ENCODE measurements at regions not wholly inside any gene's neighbourhood (a gene's known extent, or its start where the extent isn't known, plus 50 kb on each side); places are given as distances from the start of the nearest gene placed in this dataset.

DNA sequence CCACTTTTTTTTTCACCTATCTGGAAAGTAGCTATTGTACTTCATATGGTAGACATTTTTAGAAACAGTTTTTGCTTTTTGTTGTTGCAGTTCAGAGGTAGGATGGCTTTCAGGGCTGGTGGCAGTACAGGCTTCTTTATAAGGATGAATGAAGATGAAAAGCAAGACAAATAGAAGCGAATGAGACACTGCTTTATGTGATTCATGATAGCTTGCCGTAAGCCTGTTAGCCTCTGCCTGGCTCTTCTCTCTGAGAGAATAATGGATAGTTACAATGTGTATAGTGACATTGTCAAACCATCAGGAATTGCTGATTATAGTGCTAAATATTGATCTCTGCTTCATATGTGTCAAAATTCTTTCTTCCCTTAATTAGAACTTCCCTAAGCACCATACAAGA, 173.7 kb downstream of the NR4A2 start:
- ChIA-PET CTCF (ENCODE audit: unreplicated experiment) (no interaction called here), POLR2A (no interaction called here)
- Histone ChIP-seq H3K79me2 (ENCODE audit: insufficient read depth, low read depth, low read length) (no peaks in the 10 kb centered on the region), H3K4me2 (ENCODE audit: low read length) (no peak overlapping the region), H3K36me3 (ENCODE audit: insufficient read depth, low read length) (no peaks in the 10 kb centered on the region), H4K20me1 (ENCODE audit: insufficient read depth, low read length) (no peaks in the 10 kb centered on the region), H3K9me3 (ENCODE audit: low read length) (no peaks in the 10 kb centered on the region), H3K4me3 (ENCODE audit: low read depth, low read length, poor library complexity, severe bottlenecking) (no peak overlapping the region), H2AFZ (ENCODE audit: low read length) (no peak overlapping the region), H3K9me2 (ENCODE audit: insufficient read depth, low read length) (no peaks in the 10 kb centered on the region), H3K4me1 (ENCODE audit: insufficient read depth, low read length, poor library complexity, severe bottlenecking) (no peaks in the 10 kb centered on the region), H3K27ac (ENCODE audit: low read depth, low read length, poor library complexity, severe bottlenecking) (no peak overlapping the region)
- no peak for DNase-seq (ENCODE audit: low spot score)
- BruUV-seq (replicated peaks): no TSS peak
- intact Hi-C loops (cut with micrococcal nuclease; ENCODE audit: unreplicated experiment): no loop called here
- TF ChIP-seq, protein P1, sequence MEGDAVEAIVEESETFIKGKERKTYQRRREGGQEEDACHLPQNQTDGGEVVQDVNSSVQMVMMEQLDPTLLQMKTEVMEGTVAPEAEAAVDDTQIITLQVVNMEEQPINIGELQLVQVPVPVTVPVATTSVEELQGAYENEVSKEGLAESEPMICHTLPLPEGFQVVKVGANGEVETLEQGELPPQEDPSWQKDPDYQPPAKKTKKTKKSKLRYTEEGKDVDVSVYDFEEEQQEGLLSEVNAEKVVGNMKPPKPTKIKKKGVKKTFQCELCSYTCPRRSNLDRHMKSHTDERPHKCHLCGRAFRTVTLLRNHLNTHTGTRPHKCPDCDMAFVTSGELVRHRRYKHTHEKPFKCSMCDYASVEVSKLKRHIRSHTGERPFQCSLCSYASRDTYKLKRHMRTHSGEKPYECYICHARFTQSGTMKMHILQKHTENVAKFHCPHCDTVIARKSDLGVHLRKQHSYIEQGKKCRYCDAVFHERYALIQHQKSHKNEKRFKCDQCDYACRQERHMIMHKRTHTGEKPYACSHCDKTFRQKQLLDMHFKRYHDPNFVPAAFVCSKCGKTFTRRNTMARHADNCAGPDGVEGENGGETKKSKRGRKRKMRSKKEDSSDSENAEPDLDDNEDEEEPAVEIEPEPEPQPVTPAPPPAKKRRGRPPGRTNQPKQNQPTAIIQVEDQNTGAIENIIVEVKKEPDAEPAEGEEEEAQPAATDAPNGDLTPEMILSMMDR (conservative IDR thresholded peaks at IDR 0.05; ENCODE audit: low read length): no peak
- TF ChIP-seq EZH2phosphoT487 (IDR thresholded peaks at IDR 0.05; ENCODE audit: borderline replicate concordance, low read depth, low read length): no peak

DNA sequence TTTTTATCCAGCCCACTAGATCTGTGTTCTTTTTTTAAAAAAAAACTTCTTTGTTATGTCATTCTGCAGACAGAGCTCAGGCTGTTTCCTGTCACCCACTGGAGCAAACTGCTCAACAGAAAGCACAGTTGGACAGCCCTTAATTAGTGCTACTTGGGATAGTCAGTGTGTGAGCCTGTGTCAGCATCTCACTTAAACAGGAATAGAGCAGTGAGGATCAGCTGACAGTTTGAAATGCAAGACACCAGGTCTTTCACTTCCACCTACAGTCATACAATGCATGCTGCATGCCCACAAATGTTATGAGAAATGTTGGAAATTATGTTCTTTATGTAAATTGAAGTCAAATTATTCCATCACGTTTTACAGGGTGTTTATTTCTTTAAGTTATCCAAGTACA, 174.9 kb downstream of the NR4A2 start:
- Histone ChIP-seq H3K4me2 (ENCODE audit: low read length) (no peak overlapping the region), H3K9me3 (ENCODE audit: low read length) (no peaks in the 10 kb centered on the region), H3K36me3 (ENCODE audit: insufficient read depth, low read length) (no peaks in the 10 kb centered on the region), H3K9me2 (ENCODE audit: insufficient read depth, low read length) (no peaks in the 10 kb centered on the region), H3K4me1 (ENCODE audit: insufficient read depth, low read length, poor library complexity, severe bottlenecking) (no peaks in the 10 kb centered on the region), H3K4me3 (ENCODE audit: low read depth, low read length, poor library complexity, severe bottlenecking) (no peak overlapping the region), H4K20me1 (ENCODE audit: insufficient read depth, low read length) (no peaks in the 10 kb centered on the region), H2AFZ (ENCODE audit: low read length) (no peak overlapping the region), H3K27ac (ENCODE audit: low read depth, low read length, poor library complexity, severe bottlenecking) (no peak overlapping the region), H3K79me2 (ENCODE audit: insufficient read depth, low read depth, low read length) (no peaks in the 10 kb centered on the region)
- TF ChIP-seq, protein P1 (conservative IDR thresholded peaks at IDR 0.05; ENCODE audit: low read length): no peak
- TF ChIP-seq EZH2phosphoT487 (IDR thresholded peaks at IDR 0.05; ENCODE audit: borderline replicate concordance, low read depth, low read length): no peak
- intact Hi-C loops (cut with micrococcal nuclease; ENCODE audit: unreplicated experiment): no loop called here
- ChIA-PET CTCF (ENCODE audit: unreplicated experiment) (no interaction called here), POLR2A (no interaction called here)
- DNase-seq (ENCODE audit: low spot score): no peak
- BruUV-seq (replicated peaks): no TSS peak

DNA sequence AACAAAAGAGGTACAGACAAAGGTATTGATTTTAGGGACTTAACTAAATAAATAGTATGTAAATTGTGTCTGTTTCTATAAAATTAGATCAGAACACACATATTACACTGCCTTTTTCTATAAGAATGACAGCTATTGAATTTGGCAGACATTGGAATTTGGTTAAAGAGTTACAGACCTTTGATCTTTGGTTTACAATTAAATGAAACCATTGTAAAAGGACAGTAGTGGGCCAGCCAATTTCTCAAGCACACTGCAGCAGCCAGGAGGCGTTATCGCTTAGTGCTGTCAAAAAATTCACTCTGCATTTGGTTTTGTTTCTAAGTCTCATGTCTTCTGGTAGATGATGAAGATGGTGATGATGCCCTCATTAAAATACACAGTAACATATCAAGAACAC, 175.9 kb downstream of the NR4A2 start:
- Histone ChIP-seq H3K4me1 (ENCODE audit: insufficient read depth, low read length, poor library complexity, severe bottlenecking) (no peaks in the 10 kb centered on the region), H2AFZ (ENCODE audit: low read length) (no peak overlapping the region), H3K4me3 (ENCODE audit: low read depth, low read length, poor library complexity, severe bottlenecking) (no peak overlapping the region), H3K4me2 (ENCODE audit: low read length) (no peak overlapping the region), H3K36me3 (ENCODE audit: insufficient read depth, low read length) (no peaks in the 10 kb centered on the region), H3K27ac (ENCODE audit: low read depth, low read length, poor library complexity, severe bottlenecking) (no peak overlapping the region), H4K20me1 (ENCODE audit: insufficient read depth, low read length) (no peaks in the 10 kb centered on the region), H3K79me2 (ENCODE audit: insufficient read depth, low read depth, low read length) (no peaks in the 10 kb centered on the region), H3K9me3 (ENCODE audit: low read length) (no peaks in the 10 kb centered on the region), H3K9me2 (ENCODE audit: insufficient read depth, low read length) (no peaks in the 10 kb centered on the region)
- intact Hi-C loops (cut with micrococcal nuclease; ENCODE audit: unreplicated experiment): no loop called here
- no TSS peak for BruUV-seq (replicated peaks)
- ChIA-PET POLR2A (no interaction called here), CTCF (ENCODE audit: unreplicated experiment) (no interaction called here)
- TF ChIP-seq, protein P1 (conservative IDR thresholded peaks at IDR 0.05; ENCODE audit: low read length): no peak
- no peak for TF ChIP-seq EZH2phosphoT487 (IDR thresholded peaks at IDR 0.05; ENCODE audit: borderline replicate concordance, low read depth, low read length)
- DNase-seq (ENCODE audit: low spot score): no peak
